Tibial nerve (tissue), 4 donors: ENCODE measurements at regions not wholly inside any gene's neighbourhood (a gene's known extent, or its start where the extent isn't known, plus 50 kb on each side); places are given as distances from the start of the nearest gene placed in this dataset.
A peak's percentile ranks its signal among the peaks of the same experiment; 100 is the strongest.

Source experiments
- EP300 ChIP-seq, 2 donors: sonication (generic); formaldehyde crosslinking; IDR thresholded peaks; one replicate each; pipeline ENCODE4 v1.6.1; 2017; ENCODE audit warnings: antibody characterized with exemption in 2 of 2, mild to moderate bottlenecking in 1 of 2
- POLR2A ChIP-seq, 2 donors: fragments of 450-650 bp; IDR thresholded peaks; one replicate each; pipeline ENCODE4 v1.6.1; 2017; ENCODE audit warnings: antibody characterized with exemption in 2 of 2, mild to moderate bottlenecking in 2 of 2, moderate library complexity in 2 of 2
- TF ChIP-seq, protein P1 (sequence below), 5 experiments: fragments of 200-600 bp in 3 of 5; fragments of 450-650 bp in 2 of 5; sonication (generic) in 3 of 5; IDR thresholded peaks; one replicate each; pipeline ENCODE4 v1.5.1; 2016 to 2019; ENCODE audit warnings: antibody characterized with exemption in 5 of 5, mild to moderate bottlenecking in 3 of 5, moderate library complexity in 2 of 5

GRCh38 chr5:81838307-81838906 is 87.5 kb upstream of the SSBP2 start:
- TF ChIP-seq, protein P1, sequence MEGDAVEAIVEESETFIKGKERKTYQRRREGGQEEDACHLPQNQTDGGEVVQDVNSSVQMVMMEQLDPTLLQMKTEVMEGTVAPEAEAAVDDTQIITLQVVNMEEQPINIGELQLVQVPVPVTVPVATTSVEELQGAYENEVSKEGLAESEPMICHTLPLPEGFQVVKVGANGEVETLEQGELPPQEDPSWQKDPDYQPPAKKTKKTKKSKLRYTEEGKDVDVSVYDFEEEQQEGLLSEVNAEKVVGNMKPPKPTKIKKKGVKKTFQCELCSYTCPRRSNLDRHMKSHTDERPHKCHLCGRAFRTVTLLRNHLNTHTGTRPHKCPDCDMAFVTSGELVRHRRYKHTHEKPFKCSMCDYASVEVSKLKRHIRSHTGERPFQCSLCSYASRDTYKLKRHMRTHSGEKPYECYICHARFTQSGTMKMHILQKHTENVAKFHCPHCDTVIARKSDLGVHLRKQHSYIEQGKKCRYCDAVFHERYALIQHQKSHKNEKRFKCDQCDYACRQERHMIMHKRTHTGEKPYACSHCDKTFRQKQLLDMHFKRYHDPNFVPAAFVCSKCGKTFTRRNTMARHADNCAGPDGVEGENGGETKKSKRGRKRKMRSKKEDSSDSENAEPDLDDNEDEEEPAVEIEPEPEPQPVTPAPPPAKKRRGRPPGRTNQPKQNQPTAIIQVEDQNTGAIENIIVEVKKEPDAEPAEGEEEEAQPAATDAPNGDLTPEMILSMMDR (IDR thresholded peaks at IDR 0.05): peak in 3 of 5 experiments; percentile 28 to 37 (median 30)
- TF ChIP-seq POLR2A (IDR thresholded peaks at IDR 0.05) (no peak), EP300 (IDR thresholded peaks at IDR 0.05) (no peak)
